Esophagus muscularis mucosa (tissue), 4 donors: ENCODE measurements at regions not wholly inside any gene's neighbourhood (a gene's known extent, or its start where the extent isn't known, plus 50 kb on each side); places are given as distances from the start of the nearest gene placed in this dataset.

Experiments used
- EP300 ChIP-seq: sonication (generic); formaldehyde crosslinking; IDR thresholded peaks from one replicate; pipeline ENCODE4 v1.6.1; 2017; ENCODE audit warnings: antibody characterized with exemption
- POLR2A ChIP-seq: fragments of 450-650 bp; IDR thresholded peaks from one replicate; pipeline ENCODE4 v1.6.1; 2017; ENCODE audit warnings: antibody characterized with exemption, moderate library complexity, mild to moderate bottlenecking, low read depth
- POLR2AphosphoS5 ChIP-seq, 2 donors: sonication (generic); formaldehyde crosslinking; IDR thresholded peaks; one replicate each; pipeline ENCODE4 v1.6.1; 2017; ENCODE audit warnings: antibody characterized with exemption in 2 of 2
- TF ChIP-seq, protein P1 (sequence below), 3 experiments: fragments of 200-600 bp in 2 of 3; fragments of 450-650 bp in 1 of 3; sonication (generic) in 2 of 3; IDR thresholded peaks; one replicate each; pipeline ENCODE4 v1.5.1; 2017 to 2019; ENCODE audit warnings: antibody characterized with exemption in 3 of 3, mild to moderate bottlenecking in 2 of 3, moderate library complexity in 1 of 3

DNA sequence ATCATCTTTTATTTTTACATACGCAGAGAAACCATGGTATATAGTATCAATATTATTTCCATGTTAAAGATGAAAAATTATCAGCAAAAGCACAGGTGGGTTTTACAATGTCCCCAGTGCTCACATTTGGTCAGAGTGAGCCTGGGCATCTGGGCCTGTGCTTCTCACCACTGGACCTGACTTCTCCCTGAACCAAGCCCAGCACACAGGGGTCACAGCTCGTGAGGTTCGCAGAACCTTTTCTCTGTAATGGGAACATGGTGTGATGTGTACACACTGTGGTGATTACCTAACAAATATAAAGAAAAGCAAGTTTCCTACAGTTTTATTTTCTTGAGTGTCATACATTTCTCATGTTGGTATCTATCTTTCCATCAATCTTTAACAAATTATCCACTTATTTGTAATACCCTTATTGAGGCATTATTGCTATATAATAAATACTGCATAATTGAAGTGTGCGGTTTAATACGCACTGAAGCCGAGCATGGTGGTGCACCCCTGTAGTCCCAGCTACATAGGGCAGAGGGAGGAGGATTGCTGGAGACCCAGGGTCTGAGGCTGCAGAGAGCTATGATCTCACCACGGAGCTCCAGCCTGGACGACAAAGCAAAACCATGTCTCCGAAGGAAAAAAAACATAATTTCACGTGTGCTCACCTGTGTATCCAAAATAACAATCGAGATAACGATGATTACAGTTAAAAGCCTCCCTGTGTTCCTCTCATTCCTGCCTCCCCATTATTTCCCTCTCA lies 743.2 kb downstream of the TMEM121 start:
- TF ChIP-seq, protein P1, sequence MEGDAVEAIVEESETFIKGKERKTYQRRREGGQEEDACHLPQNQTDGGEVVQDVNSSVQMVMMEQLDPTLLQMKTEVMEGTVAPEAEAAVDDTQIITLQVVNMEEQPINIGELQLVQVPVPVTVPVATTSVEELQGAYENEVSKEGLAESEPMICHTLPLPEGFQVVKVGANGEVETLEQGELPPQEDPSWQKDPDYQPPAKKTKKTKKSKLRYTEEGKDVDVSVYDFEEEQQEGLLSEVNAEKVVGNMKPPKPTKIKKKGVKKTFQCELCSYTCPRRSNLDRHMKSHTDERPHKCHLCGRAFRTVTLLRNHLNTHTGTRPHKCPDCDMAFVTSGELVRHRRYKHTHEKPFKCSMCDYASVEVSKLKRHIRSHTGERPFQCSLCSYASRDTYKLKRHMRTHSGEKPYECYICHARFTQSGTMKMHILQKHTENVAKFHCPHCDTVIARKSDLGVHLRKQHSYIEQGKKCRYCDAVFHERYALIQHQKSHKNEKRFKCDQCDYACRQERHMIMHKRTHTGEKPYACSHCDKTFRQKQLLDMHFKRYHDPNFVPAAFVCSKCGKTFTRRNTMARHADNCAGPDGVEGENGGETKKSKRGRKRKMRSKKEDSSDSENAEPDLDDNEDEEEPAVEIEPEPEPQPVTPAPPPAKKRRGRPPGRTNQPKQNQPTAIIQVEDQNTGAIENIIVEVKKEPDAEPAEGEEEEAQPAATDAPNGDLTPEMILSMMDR (IDR thresholded peaks at IDR 0.05) = no peak
- TF ChIP-seq POLR2A (no peak), EP300 (no peak), POLR2AphosphoS5 (IDR thresholded peaks at IDR 0.05) (no peak)
